ENCODE measurements at regions not wholly inside any gene's neighbourhood (a gene's known extent, or its start where the extent isn't known, plus 50 kb on each side); places are given as distances from the start of the nearest gene placed in this dataset.
"Not testable (repeated sequence)": the region's sequence is repeated elsewhere in the genome, so short reads cannot be mapped to it uniquely, and the experiment has no call there.

- no peak overlapping the region for H3K4me3 ChIP-seq
- WGBS, 10 experiments: 20 to 78% (median 58%) methylated on average over 1 to 2 of the region's 2 CpGs; no CpG with 5 or more reads in 2 of the 10 experiments
- no peaks in the 10 kb centered on the region for H3K4me1 ChIP-seq (replicated peaks in 1 of 2)
- in situ Hi-C loops (cut with MboI; ENCODE audit: low pct_unique_long_range_greater_than_20kb in 2 of 9, low sequenced_read_pairs in 9 of 9, unreplicated experiment in 9 of 9): no loop called here
- no peak for ATAC-seq (replicated peaks in 6 of 8)
- no peak overlapping the region for H3K27ac ChIP-seq
Measured at GRCh38 chr1:70820995-70821394, 226.6 kb downstream of the PTGER3 start.

GRCh38 chr1:70826428-70826827 lies 221.2 kb downstream of the PTGER3 start:
- no peak for ATAC-seq (replicated peaks in 6 of 8)
- H3K27ac ChIP-seq: no peak overlapping the region
- no peaks in the 10 kb centered on the region for H3K4me1 ChIP-seq (replicated peaks in 1 of 2)
- WGBS, 10 experiments: 70 to 100% (median 92%) methylated on average over 2 to 3 of the region's 3 CpGs; no CpG with 5 or more reads in 2 of the 10 experiments
- no peak overlapping the region for H3K4me3 ChIP-seq
- in situ Hi-C loops (cut with MboI; ENCODE audit: low pct_unique_long_range_greater_than_20kb in 2 of 9, low sequenced_read_pairs in 9 of 9, unreplicated experiment in 9 of 9): no loop called here

GRCh38 chr1:70827030-70827429 lies 220.6 kb downstream of the PTGER3 start:
- no peak overlapping the region for H3K27ac ChIP-seq
- no peak overlapping the region for H3K4me3 ChIP-seq
- no peak for ATAC-seq (replicated peaks in 6 of 8)
- in situ Hi-C loops (cut with MboI; ENCODE audit: low pct_unique_long_range_greater_than_20kb in 2 of 9, low sequenced_read_pairs in 9 of 9, unreplicated experiment in 9 of 9): no loop called here
- H3K4me1 ChIP-seq (replicated peaks in 1 of 2): no peaks in the 10 kb centered on the region
- WGBS, 10 experiments: 70 to 100% (median 96%) methylated on average over 1 to 3 of the region's 3 CpGs; no CpG with 5 or more reads in 2 of the 10 experiments

GRCh38 chr1:70828177-70828576 lies 219.4 kb downstream of the PTGER3 start:
- Histone ChIP-seq H3K4me3 (no peak overlapping the region), H3K27ac (no peak overlapping the region), H3K4me1 (replicated peaks in 1 of 2) (no peaks in the 10 kb centered on the region)
- 13 to 100% (median 90%) methylated on average over 1 of the region's 1 CpG; no CpG with 5 or more reads in 2 of the 10 experiments for WGBS, 10 experiments
- in situ Hi-C loops (cut with MboI; ENCODE audit: low pct_unique_long_range_greater_than_20kb in 2 of 9, low sequenced_read_pairs in 9 of 9, unreplicated experiment in 9 of 9): no loop called here
- ATAC-seq (replicated peaks in 6 of 8): peak in 2 of 8 experiments; percentile 18 to 55

GRCh38 chr1:70834365-70834764 lies 213.3 kb downstream of the PTGER3 start:
- H3K4me1 ChIP-seq (replicated peaks in 1 of 2); in situ Hi-C loops (cut with MboI; ENCODE audit: low pct_unique_long_range_greater_than_20kb in 2 of 9, low sequenced_read_pairs in 9 of 9, unreplicated experiment in 9 of 9); H3K27ac ChIP-seq; H3K4me3 ChIP-seq; ATAC-seq (replicated peaks in 6 of 8): not testable (repeated sequence)
- WGBS, 10 experiments: 49 to 76% (median 52%) methylated on average over 2 of the region's 2 CpGs; no CpG with 5 or more reads in 1 of the 10 experiments

- Histone ChIP-seq H3K4me3 (no peak overlapping the region), H3K27ac (no peak overlapping the region), H3K4me1 (replicated peaks in 1 of 2) (no peaks in the 10 kb centered on the region)
- WGBS, 10 experiments: 0 to 100% (median 83%) methylated on average over 1 of the region's 1 CpG; no CpG with 5 or more reads in 1 of the 10 experiments
- in situ Hi-C loops (cut with MboI; ENCODE audit: low pct_unique_long_range_greater_than_20kb in 2 of 9, low sequenced_read_pairs in 9 of 9, unreplicated experiment in 9 of 9): no loop called here
- ATAC-seq (replicated peaks in 6 of 8): no peak
Measured at GRCh38 chr1:70836456-70836855, 211.2 kb downstream of the PTGER3 start.

GRCh38 chr1:70840260-70840953 lies 207.2 kb downstream of the PTGER3 start:
- H3K27ac ChIP-seq: no peak overlapping the region
- H3K4me3 ChIP-seq: no peak overlapping the region
- 37 to 100% (median 79%) methylated on average over 1 to 3 of the region's 3 CpGs; no CpG with 5 or more reads in 1 of the 10 experiments for WGBS, 10 experiments
- in situ Hi-C loops (cut with MboI; ENCODE audit: low pct_unique_long_range_greater_than_20kb in 2 of 9, low sequenced_read_pairs in 9 of 9, unreplicated experiment in 9 of 9): no loop called here
- ATAC-seq (replicated peaks in 6 of 8): peak in 1 of 8 experiments; percentile 35
- H3K4me1 ChIP-seq (replicated peaks in 1 of 2): peaks cover 0 to 20% of the 10 kb centered on the region in 2 donors

GRCh38 chr1:70842562-70842961 lies 205.1 kb downstream of the PTGER3 start:
- no peak overlapping the region for H3K4me3 ChIP-seq
- H3K27ac ChIP-seq: no peak overlapping the region
- H3K4me1 ChIP-seq (replicated peaks in 1 of 2): peaks cover 0 to 20% of the 10 kb centered on the region in 2 donors
- in situ Hi-C loops (cut with MboI; ENCODE audit: low pct_unique_long_range_greater_than_20kb in 2 of 9, low sequenced_read_pairs in 9 of 9, unreplicated experiment in 9 of 9): no loop called here
- peak in 3 of 8 experiments; percentile 43 to 82 (median 51) for ATAC-seq (replicated peaks in 6 of 8)
- 0 to 100% (median 70%) methylated on average over 1 of the region's 1 CpG; no CpG with 5 or more reads in 2 of the 10 experiments for WGBS, 10 experiments

- peaks cover 0 to 20% of the 10 kb centered on the region in 2 donors for H3K4me1 ChIP-seq (replicated peaks in 1 of 2)
- ATAC-seq (replicated peaks in 6 of 8): peak in 3 of 8 experiments; percentile 42 to 63 (median 57)
- in situ Hi-C loops (cut with MboI; ENCODE audit: low pct_unique_long_range_greater_than_20kb in 2 of 9, low sequenced_read_pairs in 9 of 9, unreplicated experiment in 9 of 9): no loop called here
- H3K4me3 ChIP-seq: no peak overlapping the region
- WGBS, 10 experiments: 43 to 100% (median 83%) methylated on average over 1 of the region's 1 CpG; no CpG with 5 or more reads in 4 of the 10 experiments
- H3K27ac ChIP-seq: no peak overlapping the region
Measured at GRCh38 chr1:70843452-70843851, 204.2 kb downstream of the PTGER3 start.

- no peak for ATAC-seq (replicated peaks in 6 of 8)
- H3K4me1 ChIP-seq (replicated peaks in 1 of 2): peaks cover 0 to 18% of the 10 kb centered on the region in 2 donors
- no peak overlapping the region for H3K4me3 ChIP-seq
- H3K27ac ChIP-seq: no peak overlapping the region
- in situ Hi-C loops (cut with MboI; ENCODE audit: low pct_unique_long_range_greater_than_20kb in 2 of 9, low sequenced_read_pairs in 9 of 9, unreplicated experiment in 9 of 9): no loop called here
Measured at GRCh38 chr1:70847013-70847412, 200.6 kb downstream of the PTGER3 start.

GRCh38 chr1:70855203-70855602 lies 192.4 kb downstream of the PTGER3 start:
- no peak for ATAC-seq (replicated peaks in 6 of 8)
- H3K4me1 ChIP-seq (replicated peaks in 1 of 2): no peaks in the 10 kb centered on the region
- no peak overlapping the region for H3K27ac ChIP-seq
- no peak overlapping the region for H3K4me3 ChIP-seq
- in situ Hi-C loops (cut with MboI; ENCODE audit: low pct_unique_long_range_greater_than_20kb in 2 of 9, low sequenced_read_pairs in 9 of 9, unreplicated experiment in 9 of 9): no loop called here
- 72 to 96% (median 78%) methylated on average over 4 to 5 of the region's 5 CpGs for WGBS, 10 experiments

GRCh38 chr1:70856201-70856600 lies 191.4 kb downstream of the PTGER3 start:
- ATAC-seq (replicated peaks in 6 of 8): no peak
- no peak overlapping the region for H3K27ac ChIP-seq
- no peaks in the 10 kb centered on the region for H3K4me1 ChIP-seq (replicated peaks in 1 of 2)
- WGBS, 10 experiments: 67 to 100% (median 94%) methylated on average over 1 to 2 of the region's 2 CpGs; no CpG with 5 or more reads in 2 of the 10 experiments
- in situ Hi-C loops (cut with MboI; ENCODE audit: low pct_unique_long_range_greater_than_20kb in 2 of 9, low sequenced_read_pairs in 9 of 9, unreplicated experiment in 9 of 9): no loop called here
- H3K4me3 ChIP-seq: no peak overlapping the region

GRCh38 chr1:70863239-70863638 lies 184.4 kb downstream of the PTGER3 start:
- in situ Hi-C loops (cut with MboI; ENCODE audit: low pct_unique_long_range_greater_than_20kb in 2 of 9, low sequenced_read_pairs in 9 of 9, unreplicated experiment in 9 of 9): no loop called here
- Histone ChIP-seq H3K4me3 (no peak overlapping the region), H3K27ac (no peak overlapping the region), H3K4me1 (replicated peaks in 1 of 2) (no peaks in the 10 kb centered on the region)
- WGBS, 10 experiments: 7 to 100% (median 92%) methylated on average over 1 of the region's 1 CpG; no CpG with 5 or more reads in 1 of the 10 experiments
- ATAC-seq (replicated peaks in 6 of 8): peak in 5 of 8 experiments; percentile 31 to 95 (median 83)

- in situ Hi-C loops (cut with MboI; ENCODE audit: low pct_unique_long_range_greater_than_20kb in 2 of 9, low sequenced_read_pairs in 9 of 9, unreplicated experiment in 9 of 9): no loop called here
- Histone ChIP-seq H3K4me1 (replicated peaks in 1 of 2) (no peaks in the 10 kb centered on the region), H3K27ac (no peak overlapping the region), H3K4me3 (no peak overlapping the region)
- peak in 3 of 8 experiments; percentile 35 to 37 (median 35) for ATAC-seq (replicated peaks in 6 of 8)
- WGBS, 10 experiments: 5 to 85% (median 49%) methylated on average over 1 to 2 of the region's 2 CpGs; no CpG with 5 or more reads in 1 of the 10 experiments
Measured at GRCh38 chr1:70864302-70864701, 183.3 kb downstream of the PTGER3 start.
